NOMO-1 (cell line): ENCODE measurements at regions not wholly inside any gene's neighbourhood (a gene's known extent, or its start where the extent isn't known, plus 50 kb on each side); places are given as distances from the start of the nearest gene placed in this dataset.

Source experiments
- DNase-seq, 2 experiments: peaks; one replicate each; lab custom pipeline; 2025; ENCODE audit not compliant: unreplicated experiment in 2 of 2; lab: John Stamatoyannopoulos, UW

DNA sequence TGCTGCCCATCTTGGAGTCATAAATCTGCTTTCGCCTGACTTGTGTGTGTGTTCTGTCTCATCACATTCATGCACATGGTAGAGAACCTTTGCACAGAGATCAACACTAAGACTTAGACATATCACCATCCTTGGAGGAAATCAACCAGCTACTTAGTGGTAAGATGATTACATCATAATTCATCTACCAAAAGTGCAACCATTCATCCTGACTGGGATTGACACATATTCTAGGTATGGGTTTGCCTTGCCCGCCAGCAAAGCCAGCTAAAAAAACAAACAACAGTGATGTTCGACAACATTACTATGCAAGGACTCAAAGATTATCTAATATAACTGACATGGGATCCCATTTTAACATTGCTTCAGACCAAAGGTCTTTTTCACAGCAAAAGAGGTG lies 228.7 kb downstream of the NUAK1 start:
- no peak for DNase-seq

DNA sequence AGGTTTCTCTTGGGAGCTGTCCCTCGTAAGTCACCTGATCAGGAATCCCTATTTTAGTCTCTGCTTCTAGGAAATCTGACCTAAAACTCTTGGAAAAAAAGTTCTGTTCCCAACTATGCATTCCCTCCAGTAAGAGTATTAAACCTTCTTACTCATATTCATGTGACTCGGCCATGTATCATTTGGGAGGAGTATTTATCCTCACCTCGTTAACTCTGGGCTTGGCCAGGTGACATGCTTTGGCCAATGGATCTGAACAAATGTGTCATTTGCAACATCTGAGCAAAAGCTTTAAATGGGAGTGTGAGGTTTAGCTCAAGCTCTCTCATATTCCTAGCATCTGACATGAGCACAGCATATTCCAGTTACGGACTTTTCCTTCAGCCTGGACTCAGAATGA lies 226.8 kb downstream of the NUAK1 start:
- no peak for DNase-seq

GRCh38 chr12:105912882-105913678 lies 225.7 kb downstream of the NUAK1 start:
- DNase-seq, result no peak

- DNase-seq, result no peak
Measured at GRCh38 chr12:105915997-105916759, 222.6 kb downstream of the NUAK1 start.

GRCh38 chr12:105916760-105917039 lies 222.1 kb downstream of the NUAK1 start:
- no peak for DNase-seq

- no peak for DNase-seq
Measured at GRCh38 chr12:105920161-105920684, 218.5 kb downstream of the NUAK1 start.

GRCh38 chr12:105921055-105921454 lies 217.7 kb downstream of the NUAK1 start:
- DNase-seq, result no peak

DNA sequence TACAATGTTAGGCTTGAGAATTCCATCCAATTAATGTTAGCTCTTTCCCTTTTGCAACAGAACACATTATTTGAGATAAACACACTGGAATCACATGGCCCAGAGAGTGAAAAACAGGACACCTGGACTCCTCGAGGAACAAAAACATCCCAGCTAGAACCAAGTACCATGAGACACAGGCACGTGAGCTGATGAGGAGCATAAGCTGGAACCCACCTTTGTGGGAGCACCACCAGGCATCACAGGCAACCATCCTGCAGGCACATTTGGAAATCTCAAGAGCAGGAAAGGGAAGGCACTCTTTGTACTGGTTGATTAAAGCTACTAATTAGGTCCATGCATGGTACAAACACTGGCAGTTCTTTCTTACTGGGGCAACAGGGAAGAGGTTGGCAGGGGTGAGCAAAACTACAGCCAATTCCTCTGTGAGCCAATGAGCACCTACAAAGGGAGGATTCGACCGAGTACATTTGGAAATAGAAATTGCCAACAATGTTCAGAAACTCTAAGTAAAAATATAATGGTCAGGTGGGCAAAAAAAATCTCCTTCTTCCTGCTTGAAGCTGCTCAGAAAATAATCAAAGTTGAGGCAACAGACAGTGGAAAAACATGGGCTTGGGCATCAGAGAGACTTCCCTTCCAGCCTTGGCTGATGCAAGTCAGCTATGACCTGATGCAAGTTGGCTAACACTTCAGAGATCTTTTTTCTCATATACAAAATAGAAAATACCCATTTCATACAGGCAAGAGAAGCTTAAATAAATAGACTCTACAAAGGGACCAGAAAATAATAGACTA lies 216.7 kb downstream of the NUAK1 start:
- no peak for DNase-seq

DNA sequence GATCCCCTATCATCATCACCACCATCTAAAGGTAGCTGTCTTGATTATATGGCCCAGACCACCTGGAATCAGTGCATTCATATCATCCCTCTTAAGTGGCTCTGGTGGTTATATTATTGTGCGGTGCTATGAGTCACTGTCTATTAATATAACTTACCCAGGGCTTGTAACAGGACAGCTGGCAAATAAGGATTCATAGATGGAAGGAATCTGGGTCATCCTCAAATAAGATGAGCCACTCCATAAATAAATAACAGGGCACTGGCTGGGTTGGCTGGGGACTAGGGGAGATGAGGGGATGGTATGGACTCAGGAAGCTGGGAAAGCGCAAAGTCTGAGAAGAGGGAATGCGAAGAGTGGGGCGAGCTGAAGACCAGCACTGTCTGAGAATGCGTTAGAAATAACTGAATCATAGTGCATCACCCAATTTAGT lies 216.1 kb downstream of the NUAK1 start:
- no peak for DNase-seq

GRCh38 chr12:105924526-105925208 lies 214.1 kb downstream of the NUAK1 start:
- DNase-seq, result no peak

- DNase-seq, result no peak
Measured at GRCh38 chr12:105927564-105927963, 211.2 kb downstream of the NUAK1 start.

DNA sequence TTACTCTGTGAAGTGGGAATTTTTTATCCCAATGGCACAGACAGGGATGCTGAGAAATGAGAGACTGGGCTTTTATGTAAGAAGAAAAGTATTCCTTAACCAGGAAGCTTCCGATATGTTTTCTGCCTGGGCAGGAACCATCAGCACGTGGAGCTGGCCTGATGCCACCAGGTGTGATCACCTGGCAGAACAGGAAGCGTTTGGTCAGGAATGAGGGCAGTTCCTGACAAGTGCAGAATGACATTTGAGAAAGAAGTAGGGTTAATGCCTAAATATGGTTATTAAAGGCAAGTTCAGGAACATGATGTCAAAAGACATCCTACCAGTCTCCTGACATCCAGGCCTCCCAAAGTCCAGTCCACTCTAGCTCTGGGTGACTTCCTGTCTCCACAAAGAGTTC lies 210.3 kb downstream of the NUAK1 start:
- DNase-seq, result no peak

DNA sequence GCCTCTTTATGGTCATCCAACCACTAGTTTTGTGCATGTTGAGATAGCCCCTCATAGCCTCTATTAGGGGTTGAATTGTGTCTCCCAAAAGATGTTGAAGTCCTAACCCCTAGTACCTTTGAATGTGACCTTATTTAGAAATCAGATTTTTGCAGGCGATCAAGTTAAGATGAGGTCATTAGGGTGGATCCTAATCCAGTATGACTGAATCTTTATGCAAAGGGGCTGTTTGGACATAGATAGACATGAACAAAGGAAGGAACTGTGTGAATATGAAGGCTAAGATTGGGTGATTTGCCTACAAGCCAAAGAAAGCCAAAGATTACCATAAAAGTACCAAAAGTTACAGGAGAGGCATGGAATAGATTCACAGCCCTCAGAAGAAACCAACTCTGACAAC lies 209.6 kb downstream of the NUAK1 start:
- no peak for DNase-seq

GRCh38 chr12:105930557-105931503 lies 207.9 kb downstream of the NUAK1 start:
- peak in 1 of 2 experiments; percentile 7 for DNase-seq

DNA sequence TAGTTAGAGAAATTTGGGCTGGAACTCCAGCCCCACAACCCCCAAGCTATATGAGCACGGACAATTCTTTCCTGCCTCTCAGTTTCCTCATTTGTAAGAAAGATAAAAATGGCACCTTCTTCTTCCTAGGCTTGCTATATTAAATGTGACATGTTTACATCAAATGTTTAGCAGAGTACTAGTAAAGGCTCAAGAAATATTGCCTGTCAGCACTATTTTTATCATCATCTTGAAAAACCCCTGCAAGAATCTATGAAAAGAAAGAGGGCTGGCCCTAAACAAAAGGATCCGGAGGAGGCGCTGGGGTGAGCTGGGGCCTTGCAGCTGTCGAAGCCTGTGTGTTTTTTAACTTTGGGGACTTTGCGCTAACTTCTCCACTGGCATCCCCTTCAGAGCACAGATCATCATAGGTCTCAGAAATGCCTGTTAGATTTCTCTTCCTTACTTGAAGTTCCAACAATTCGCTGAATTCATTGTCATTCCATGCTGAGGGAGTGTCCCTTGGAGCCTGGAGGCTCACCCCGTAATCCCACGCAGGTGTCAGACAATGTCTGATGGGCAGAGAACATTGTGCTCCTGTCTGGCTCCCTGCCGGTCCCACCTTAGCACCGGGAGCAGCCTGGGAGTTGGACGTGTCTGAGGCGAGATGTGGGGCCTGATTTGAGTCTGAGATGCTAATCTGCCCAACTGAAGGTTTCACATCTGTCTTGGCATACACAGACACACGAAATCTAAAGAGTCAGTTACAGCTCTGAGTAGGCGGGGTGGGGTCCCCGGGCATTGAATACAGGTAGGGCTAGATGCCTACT lies 206.8 kb downstream of the NUAK1 start:
- no peak for DNase-seq

DNA sequence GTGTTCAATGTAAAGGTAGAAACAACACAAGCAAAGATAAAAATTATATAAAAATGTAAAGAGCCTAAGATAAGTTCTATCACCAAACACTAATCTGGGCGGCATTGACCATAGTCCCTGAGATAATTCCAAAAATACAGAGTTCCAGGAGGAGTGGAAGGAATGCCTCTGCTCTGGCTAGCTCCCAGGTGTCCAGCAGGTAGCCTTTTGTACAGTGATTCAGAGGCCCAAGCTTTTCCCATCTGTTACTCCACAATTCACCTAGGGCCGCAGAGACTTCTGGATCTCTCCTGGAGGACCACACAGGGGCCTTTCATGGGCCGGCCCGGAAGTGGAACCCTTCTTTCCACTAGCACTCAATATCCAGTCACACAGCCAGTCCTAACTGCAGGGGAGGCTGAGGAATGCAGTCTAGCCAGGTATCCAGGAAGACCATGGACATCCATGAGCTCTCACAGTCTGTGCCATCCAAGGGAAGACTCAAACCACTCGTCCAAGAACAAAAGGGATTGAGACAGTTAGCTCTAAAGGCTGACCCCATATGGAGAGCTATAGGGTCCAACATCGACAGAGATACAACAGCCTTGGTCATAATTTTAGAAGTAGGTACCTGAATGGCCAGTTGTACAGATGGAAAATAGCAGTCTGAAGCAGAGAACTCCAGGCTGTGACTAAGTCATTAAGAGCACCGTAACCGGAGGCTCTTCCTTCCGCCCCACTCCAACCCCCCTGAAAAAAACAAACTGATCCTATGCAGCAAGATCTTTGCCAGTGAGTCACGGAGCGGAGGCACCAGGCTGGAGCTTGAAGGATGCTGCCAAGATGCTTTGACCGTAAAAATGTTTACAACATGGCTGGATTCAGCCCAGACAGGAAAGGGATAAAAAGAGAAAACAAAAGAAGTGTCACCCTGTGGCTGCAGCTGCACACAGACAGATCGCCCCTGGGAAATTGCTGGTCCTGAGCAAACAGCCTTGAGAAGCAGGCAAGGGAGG lies 204.8 kb downstream of the NUAK1 start:
- no peak for DNase-seq

GRCh38 chr12:105935106-105935505 lies 203.6 kb downstream of the NUAK1 start:
- DNase-seq, result no peak

- DNase-seq, result no peak
Measured at GRCh38 chr12:105935981-105936380, 202.8 kb downstream of the NUAK1 start.
